Fibroblast of upper back skin (primary cell): ENCODE measurements at regions not wholly inside any gene's neighbourhood (a gene's known extent, or its start where the extent isn't known, plus 50 kb on each side); places are given as distances from the start of the nearest gene placed in this dataset.
A peak's percentile ranks its signal among the peaks of the same experiment; 100 is the strongest.

Experiments used
- DNase-seq: peaks from one replicate; pipeline ENCODE4 v3.0.0-alpha.2; 2013

- DNase-seq = no peak
Measured at GRCh38 chr20:60389882-60390281, 431.7 kb downstream of the CDH26 start.

- no peak for DNase-seq
Measured at GRCh38 chr20:60395991-60396390, 437.8 kb downstream of the CDH26 start.

GRCh38 chr20:60400567-60400966, 442.3 kb downstream of the CDH26 start:
- no peak for DNase-seq

- no peak for DNase-seq
Measured at GRCh38 chr20:60402189-60403058, 444.2 kb downstream of the CDH26 start.

GRCh38 chr20:60403105-60403741, 445.0 kb downstream of the CDH26 start:
- no peak for DNase-seq

GRCh38 chr20:60407011-60407771, 449.0 kb downstream of the CDH26 start:
- DNase-seq = no peak

GRCh38 chr20:60407938-60408337, 449.7 kb downstream of the CDH26 start:
- DNase-seq = no peak

- no peak for DNase-seq
Measured at GRCh38 chr20:60408435-60408834, 450.2 kb downstream of the CDH26 start.

GRCh38 chr20:60410618-60411264, 452.5 kb downstream of the CDH26 start:
- DNase-seq = no peak

GRCh38 chr20:60411813-60412212, 453.6 kb downstream of the CDH26 start:
- no peak for DNase-seq

GRCh38 chr20:60420676-60421229, 462.5 kb downstream of the CDH26 start:
- no peak for DNase-seq

GRCh38 chr20:60422848-60423247, 464.6 kb downstream of the CDH26 start:
- DNase-seq = no peak

GRCh38 chr20:60424267-60424902, 466.2 kb downstream of the CDH26 start:
- DNase-seq = peak; percentile 4

GRCh38 chr20:60427516-60427915, 469.3 kb downstream of the CDH26 start:
- no peak for DNase-seq

- no peak for DNase-seq
Measured at GRCh38 chr20:60428651-60429050, 470.4 kb downstream of the CDH26 start.

- DNase-seq = no peak
Measured at GRCh38 chr20:60430516-60431001, 472.3 kb downstream of the CDH26 start.

GRCh38 chr20:60431349-60431748, 473.1 kb downstream of the CDH26 start:
- no peak for DNase-seq

GRCh38 chr20:60437418-60437817, 479.2 kb downstream of the CDH26 start:
- no peak for DNase-seq

- DNase-seq = no peak
Measured at GRCh38 chr20:60446267-60447111, 488.3 kb downstream of the CDH26 start.

GRCh38 chr20:60447703-60448102, 489.5 kb downstream of the CDH26 start:
- no peak for DNase-seq
